Progenitor cell of endocrine pancreas (in vitro differentiated cells): ENCODE measurements at regions not wholly inside any gene's neighbourhood (a gene's known extent, or its start where the extent isn't known, plus 50 kb on each side); places are given as distances from the start of the nearest gene placed in this dataset.

Experiments used
- DNase-seq: peaks from one replicate; pipeline ENCODE4 v3.0.0; 2021; ENCODE audit warnings: low spot score; ENCODE audit not compliant: unreplicated experiment
- H3K27ac Mint-ChIP-seq: 2 replicates; pipeline ENCODE4 v1.8.0; 2021; ENCODE audit warnings: mild to moderate bottlenecking, moderate library complexity, mixed read lengths
- H3K27me3 Mint-ChIP-seq: 2 replicates; pipeline ENCODE4 v1.8.0; 2021; ENCODE audit warnings: mixed read lengths
- H3K36me3 Mint-ChIP-seq: 2 replicates; pipeline ENCODE4 v1.8.0; 2022; ENCODE audit warnings: mixed read lengths; ENCODE audit not compliant: insufficient read depth
- H3K4me1 Mint-ChIP-seq: 2 replicates; pipeline ENCODE4 v1.8.0; 2021; ENCODE audit warnings: low read depth, mixed read lengths
- H3K4me3 Mint-ChIP-seq: 2 replicates; pipeline ENCODE4 v1.8.0; 2021; ENCODE audit warnings: low read depth, mild to moderate bottlenecking, moderate library complexity, mixed read lengths
- H3K9me3 Mint-ChIP-seq: 2 replicates; pipeline ENCODE4 v1.8.0; 2021; ENCODE audit warnings: low read depth, mixed read lengths
- TF ChIP-seq, protein P1 (sequence below): fragments of 200-600 bp; sonication (generic); IDR thresholded peaks from one replicate; pipeline ENCODE4 v1.5.0; 2021; ENCODE audit warnings: antibody characterized with exemption, mild to moderate bottlenecking; ENCODE audit not compliant: unreplicated experiment

DNA sequence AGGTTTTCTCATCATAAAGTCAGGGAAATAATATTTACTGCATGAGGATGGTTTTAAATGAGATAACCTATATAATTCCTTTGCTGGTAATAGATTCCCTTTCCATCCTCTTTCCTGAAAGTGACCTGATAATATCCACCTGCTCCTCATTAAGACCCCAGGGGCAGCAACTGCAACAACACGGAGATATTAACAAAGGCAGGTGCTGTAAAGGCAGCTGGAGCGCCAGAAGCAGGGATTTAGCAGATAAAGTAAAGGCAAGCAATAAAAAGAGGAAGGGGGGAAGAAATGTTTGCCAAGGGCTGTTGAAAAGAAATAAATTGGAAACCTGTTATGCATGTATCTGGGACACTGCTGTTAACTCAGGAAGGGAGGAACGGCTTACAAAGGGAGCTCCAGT, 472.6 kb upstream of the KLHL29 start:
- H3K4me1 Mint-ChIP-seq: peaks cover 19% of the 10 kb centered on the region
- no peaks in the 10 kb centered on the region for H3K27me3 Mint-ChIP-seq
- H3K9me3 Mint-ChIP-seq: no peaks in the 10 kb centered on the region
- H3K4me3 Mint-ChIP-seq: no peak overlapping the region
- no peak for DNase-seq
- H3K36me3 Mint-ChIP-seq: no peaks in the 10 kb centered on the region
- no peak overlapping the region for H3K27ac Mint-ChIP-seq
- TF ChIP-seq, protein P1, sequence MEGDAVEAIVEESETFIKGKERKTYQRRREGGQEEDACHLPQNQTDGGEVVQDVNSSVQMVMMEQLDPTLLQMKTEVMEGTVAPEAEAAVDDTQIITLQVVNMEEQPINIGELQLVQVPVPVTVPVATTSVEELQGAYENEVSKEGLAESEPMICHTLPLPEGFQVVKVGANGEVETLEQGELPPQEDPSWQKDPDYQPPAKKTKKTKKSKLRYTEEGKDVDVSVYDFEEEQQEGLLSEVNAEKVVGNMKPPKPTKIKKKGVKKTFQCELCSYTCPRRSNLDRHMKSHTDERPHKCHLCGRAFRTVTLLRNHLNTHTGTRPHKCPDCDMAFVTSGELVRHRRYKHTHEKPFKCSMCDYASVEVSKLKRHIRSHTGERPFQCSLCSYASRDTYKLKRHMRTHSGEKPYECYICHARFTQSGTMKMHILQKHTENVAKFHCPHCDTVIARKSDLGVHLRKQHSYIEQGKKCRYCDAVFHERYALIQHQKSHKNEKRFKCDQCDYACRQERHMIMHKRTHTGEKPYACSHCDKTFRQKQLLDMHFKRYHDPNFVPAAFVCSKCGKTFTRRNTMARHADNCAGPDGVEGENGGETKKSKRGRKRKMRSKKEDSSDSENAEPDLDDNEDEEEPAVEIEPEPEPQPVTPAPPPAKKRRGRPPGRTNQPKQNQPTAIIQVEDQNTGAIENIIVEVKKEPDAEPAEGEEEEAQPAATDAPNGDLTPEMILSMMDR: no peak

DNA sequence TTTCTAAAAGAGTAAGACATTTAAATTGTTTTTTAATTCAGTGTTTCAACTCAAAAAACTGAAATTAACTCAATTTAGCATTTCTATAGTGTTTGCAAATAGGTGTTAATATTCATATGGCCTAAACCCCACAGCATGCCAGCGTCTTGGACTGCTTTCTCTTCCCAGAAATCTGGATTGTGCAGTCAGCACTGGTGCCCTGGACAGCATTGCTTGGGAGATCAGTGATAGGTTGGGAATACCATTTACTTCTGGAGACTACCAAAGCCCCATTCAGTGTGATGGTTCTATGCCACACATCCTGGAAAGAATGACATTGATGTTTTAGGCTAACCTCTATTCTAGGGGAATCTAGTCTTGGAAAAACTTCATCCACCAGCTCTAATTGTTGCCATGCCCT, 455.0 kb upstream of the KLHL29 start:
- Mint-ChIP-seq H3K4me1 (no peaks in the 10 kb centered on the region), H3K36me3 (no peaks in the 10 kb centered on the region), H3K9me3 (no peaks in the 10 kb centered on the region), H3K27me3 (no peaks in the 10 kb centered on the region), H3K4me3 (no peak overlapping the region), H3K27ac (no peak overlapping the region)
- TF ChIP-seq, protein P1: no peak
- no peak for DNase-seq

DNA sequence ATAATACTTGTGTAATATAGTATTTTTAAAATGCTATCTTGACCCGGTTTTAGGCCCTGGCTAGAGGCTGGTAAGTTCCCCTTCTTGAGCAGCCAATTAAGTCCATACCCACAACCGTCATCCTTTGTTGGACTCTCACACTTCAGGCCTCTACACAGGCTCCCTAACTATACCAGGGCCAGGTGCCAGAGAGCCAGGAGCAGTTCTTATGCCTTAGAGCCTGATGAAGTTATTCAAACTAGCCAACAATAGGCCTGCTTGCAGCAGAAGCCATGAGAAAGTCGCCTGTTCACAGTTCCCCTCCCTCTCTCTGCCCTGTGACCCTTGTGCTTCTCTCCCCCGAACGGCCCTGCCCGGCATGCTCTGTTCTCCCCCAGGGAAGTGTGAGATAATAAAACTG, 454.2 kb upstream of the KLHL29 start:
- TF ChIP-seq, protein P1: no peak

DNA sequence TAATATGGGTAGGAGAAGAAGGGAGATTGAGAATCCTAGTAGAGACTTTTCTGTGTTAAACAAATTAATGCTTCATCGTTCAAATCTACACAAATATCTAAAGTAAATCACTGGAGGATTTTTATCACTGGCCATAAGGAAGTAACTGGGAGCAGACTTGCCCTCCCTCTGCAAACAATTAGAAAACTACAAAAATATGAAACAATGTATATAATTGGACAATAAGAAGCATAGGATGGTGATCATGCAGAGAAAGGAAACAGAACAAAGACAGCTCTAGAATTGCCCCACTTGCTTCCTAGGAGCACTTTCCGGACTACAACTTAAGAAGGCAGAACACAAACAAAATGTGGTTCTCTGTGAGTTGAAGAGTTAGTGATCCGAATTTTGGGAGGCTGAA, 452.7 kb upstream of the KLHL29 start:
- Mint-ChIP-seq H3K9me3 (no peaks in the 10 kb centered on the region), H3K4me3 (no peak overlapping the region), H3K4me1 (no peaks in the 10 kb centered on the region), H3K27me3 (no peaks in the 10 kb centered on the region), H3K27ac (no peak overlapping the region), H3K36me3 (no peaks in the 10 kb centered on the region)
- no peak for DNase-seq
- TF ChIP-seq, protein P1: no peak

More for the DNA sequence above, 454.2 kb upstream of the KLHL29 start:
- Mint-ChIP-seq H3K4me3 (no peak overlapping the region), H3K27ac (no peak overlapping the region), H3K4me1 (no peaks in the 10 kb centered on the region), H3K9me3 (no peaks in the 10 kb centered on the region), H3K27me3 (no peaks in the 10 kb centered on the region), H3K36me3 (no peaks in the 10 kb centered on the region)
- DNase-seq: no peak

DNA sequence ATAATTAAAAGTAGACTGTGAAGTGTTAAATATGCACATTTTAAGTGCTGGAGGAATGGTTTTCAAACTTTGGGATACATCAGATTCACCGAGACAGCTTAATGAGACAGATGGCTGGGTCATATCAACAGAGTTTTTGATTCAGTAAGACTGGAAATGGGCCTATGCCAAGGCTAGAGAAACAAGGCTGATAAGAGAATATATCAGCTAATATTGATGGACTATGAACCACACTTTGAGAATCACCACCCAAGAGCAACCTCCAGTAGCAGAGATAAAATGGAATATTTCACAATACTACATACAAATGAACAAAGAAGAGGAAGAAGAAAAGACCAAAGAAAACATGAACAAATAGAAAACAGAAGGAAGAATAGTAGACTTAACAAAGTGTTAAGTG, 450.2 kb upstream of the KLHL29 start:
- no peaks in the 10 kb centered on the region for H3K4me1 Mint-ChIP-seq
- TF ChIP-seq, protein P1: no peak
- H3K36me3 Mint-ChIP-seq: no peaks in the 10 kb centered on the region
- H3K9me3 Mint-ChIP-seq: no peaks in the 10 kb centered on the region
- no peak overlapping the region for H3K27ac Mint-ChIP-seq
- no peak overlapping the region for H3K4me3 Mint-ChIP-seq
- no peak for DNase-seq
- H3K27me3 Mint-ChIP-seq: no peaks in the 10 kb centered on the region
